Right cardiac atrium (tissue), 5 donors: ENCODE measurements at regions not wholly inside any gene's neighbourhood (a gene's known extent, or its start where the extent isn't known, plus 50 kb on each side); places are given as distances from the start of the nearest gene placed in this dataset.
A peak's percentile ranks its signal among the peaks of the same experiment; 100 is the strongest.

ENCODE experiments used
- ATAC-seq, 2 donors: fragments of 200-7000 bp; cut with Tn5 transposase; one replicate each; pipeline versions ENCODE4 v1.8.0 to v1.9.1; 2020; ENCODE audit warnings: moderate library complexity in 2 of 2, mild to moderate bottlenecking in 1 of 2
- DNase-seq, 3 donors: peaks; one replicate each; pipeline ENCODE4 v3.0.0-alpha.2; 2020
- H3K27ac ChIP-seq: one replicate; pipeline ENCODE4 v1.5.1; 2013; ENCODE audit warnings: mild to moderate bottlenecking, low read length, control low read depth, moderate library complexity
- H3K27me3 ChIP-seq: one replicate; pipeline ENCODE4 v1.6.1; 2013; ENCODE audit not compliant: control insufficient read depth, insufficient read depth
- H3K4me1 ChIP-seq: one replicate; pipeline ENCODE4 v1.6.1; 2013; ENCODE audit warnings: low read length; ENCODE audit not compliant: control insufficient read depth, insufficient read depth
- H3K4me3 ChIP-seq: one replicate; pipeline ENCODE4 v1.5.1; 2013; ENCODE audit warnings: low read length, control low read depth
- H3K9me3 ChIP-seq: one replicate; pipeline ENCODE4 v1.6.1; 2013; ENCODE audit warnings: low read length; ENCODE audit not compliant: control insufficient read depth
- WGBS: extraction: QIAGEN DNeasy Blood & Tissue Kit; methylation state at CpG from one replicate; pipeline ENCODE4 v1.1.7; 2013; 5-methylcytosine and 5-hydroxymethylcytosine counted together
- intact Hi-C, 4 donors: fragments of 100-400 bp; cut with DNase I; formaldehyde crosslinking; loops; one replicate each; pipeline versions ENCODE4 v1.11.0 to v1.14.0; 2022 to 2023
- donor health status: healthy with polysubstance abuse.
- donor health status: DM: no; HTN: yes; CAD: no.
- donor health status: DM: no; HTN: no; CAD: no.
- donor health status: DM: no; HTN: yes; CAD: no; lungs with severe emphysema.
- donor health status: DM: yes; HTN: yes; CAD: no.

DNA sequence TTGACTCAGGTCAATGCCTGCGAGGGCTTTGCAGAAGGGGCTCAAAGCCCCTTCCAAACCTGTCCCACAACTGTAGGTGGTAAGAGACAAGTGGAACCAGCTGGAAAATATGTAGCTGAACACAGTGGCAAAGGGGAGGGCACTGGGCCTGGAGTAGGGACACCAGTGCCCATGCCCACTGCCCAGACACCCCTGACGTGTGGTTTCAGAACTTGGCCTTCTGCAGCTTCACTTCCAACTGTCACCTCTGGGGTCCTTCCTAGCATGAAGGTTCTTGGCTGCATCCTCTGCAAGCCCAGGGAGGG lies 233.1 kb upstream of the IRX1 start:
- no peak overlapping the region for H3K4me3 ChIP-seq
- 85% methylated on average over 2 of the region's 2 CpGs for WGBS
- H3K27ac ChIP-seq = no peak overlapping the region
- H3K27me3 ChIP-seq = no peaks in the 10 kb centered on the region
- intact Hi-C loops = no loop called here
- no peaks in the 10 kb centered on the region for H3K4me1 ChIP-seq
- H3K9me3 ChIP-seq = peaks cover 6% of the 10 kb centered on the region
- ATAC-seq = no peak
- no peak for DNase-seq

GRCh38 chr5:3361811-3362605 lies 233.6 kb upstream of the IRX1 start:
- H3K27ac ChIP-seq = no peak overlapping the region
- H3K4me3 ChIP-seq = no peak overlapping the region
- DNase-seq = no peak
- intact Hi-C loops = no loop called here
- no peaks in the 10 kb centered on the region for H3K27me3 ChIP-seq
- no peak for ATAC-seq
- H3K4me1 ChIP-seq = no peaks in the 10 kb centered on the region
- WGBS = 86% methylated on average over 9 of the region's 9 CpGs
- H3K9me3 ChIP-seq = peaks cover 6% of the 10 kb centered on the region

DNA sequence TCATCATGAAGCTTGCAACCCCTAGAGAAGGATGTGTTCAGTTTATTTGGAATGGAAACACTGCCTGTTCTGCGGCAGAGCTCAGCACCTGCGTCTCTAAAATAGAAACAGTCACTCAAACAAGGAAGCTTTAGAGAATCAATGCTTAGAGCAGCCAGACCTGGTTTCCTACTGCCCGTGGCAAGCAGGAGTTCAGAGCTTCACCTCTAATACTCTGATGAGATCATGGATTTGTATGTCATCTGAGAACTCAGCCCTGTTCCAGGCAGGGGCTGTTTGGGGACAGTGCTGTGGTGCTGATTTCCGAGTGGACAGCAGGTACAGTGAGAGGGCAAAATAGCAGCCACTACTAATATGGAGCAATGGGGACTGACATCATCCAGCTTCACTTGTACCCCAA lies 236.0 kb upstream of the IRX1 start:
- Histone ChIP-seq H3K9me3 (peaks cover 6% of the 10 kb centered on the region), H3K27me3 (no peaks in the 10 kb centered on the region), H3K27ac (no peak overlapping the region), H3K4me1 (no peaks in the 10 kb centered on the region), H3K4me3 (no peak overlapping the region)
- ATAC-seq (no peak), DNase-seq (no peak)
- WGBS = 56% methylated on average over 4 of the region's 4 CpGs
- intact Hi-C loops = no loop called here

DNA sequence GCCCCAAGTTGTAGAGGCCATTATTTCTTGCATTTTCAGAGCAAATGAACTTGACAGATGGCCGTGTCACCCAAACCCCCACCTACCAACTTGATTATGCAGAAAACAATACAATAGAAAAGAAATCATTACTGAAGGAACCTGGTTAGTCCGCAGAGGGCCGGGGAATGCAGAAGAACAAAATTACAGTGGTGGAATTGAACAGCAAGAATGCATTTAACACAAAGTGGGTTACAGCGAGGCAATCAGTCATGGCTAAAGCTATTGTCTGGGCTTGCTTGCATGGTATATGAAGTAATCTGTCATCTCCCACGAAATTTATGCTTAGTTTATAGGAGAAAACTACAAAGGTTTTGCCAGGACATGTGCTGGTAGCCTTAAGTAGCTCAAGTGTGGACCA lies 238.3 kb upstream of the IRX1 start:
- WGBS = 69% methylated on average over 5 of the region's 5 CpGs
- Histone ChIP-seq H3K9me3 (peaks cover 6% of the 10 kb centered on the region), H3K27ac (no peak overlapping the region), H3K4me1 (no peaks in the 10 kb centered on the region), H3K27me3 (no peaks in the 10 kb centered on the region), H3K4me3 (no peak overlapping the region)
- DNase-seq (no peak), ATAC-seq (no peak)
- intact Hi-C loops = no loop called here

- Histone ChIP-seq H3K9me3 (peaks cover 2% of the 10 kb centered on the region), H3K4me1 (no peaks in the 10 kb centered on the region), H3K27ac (no peak overlapping the region), H3K4me3 (no peak overlapping the region), H3K27me3 (no peaks in the 10 kb centered on the region)
- intact Hi-C loops = no loop called here
- DNase-seq (no peak), ATAC-seq (no peak)
Measured at GRCh38 chr5:3356016-3356415, 239.6 kb upstream of the IRX1 start.

GRCh38 chr5:3355126-3355525 lies 240.5 kb upstream of the IRX1 start:
- DNase-seq (no peak), ATAC-seq (no peak)
- Histone ChIP-seq H3K9me3 (no peaks in the 10 kb centered on the region), H3K4me1 (no peaks in the 10 kb centered on the region), H3K27ac (no peak overlapping the region), H3K4me3 (no peak overlapping the region), H3K27me3 (no peaks in the 10 kb centered on the region)
- intact Hi-C loops = no loop called here

GRCh38 chr5:3354606-3355005 lies 241.0 kb upstream of the IRX1 start:
- DNase-seq (no peak), ATAC-seq (no peak)
- no peak overlapping the region for H3K27ac ChIP-seq
- 78% methylated on average over 7 of the region's 7 CpGs for WGBS
- no peaks in the 10 kb centered on the region for H3K27me3 ChIP-seq
- H3K4me1 ChIP-seq = no peaks in the 10 kb centered on the region
- no peak overlapping the region for H3K4me3 ChIP-seq
- no peaks in the 10 kb centered on the region for H3K9me3 ChIP-seq
- intact Hi-C loops = no loop called here

DNA sequence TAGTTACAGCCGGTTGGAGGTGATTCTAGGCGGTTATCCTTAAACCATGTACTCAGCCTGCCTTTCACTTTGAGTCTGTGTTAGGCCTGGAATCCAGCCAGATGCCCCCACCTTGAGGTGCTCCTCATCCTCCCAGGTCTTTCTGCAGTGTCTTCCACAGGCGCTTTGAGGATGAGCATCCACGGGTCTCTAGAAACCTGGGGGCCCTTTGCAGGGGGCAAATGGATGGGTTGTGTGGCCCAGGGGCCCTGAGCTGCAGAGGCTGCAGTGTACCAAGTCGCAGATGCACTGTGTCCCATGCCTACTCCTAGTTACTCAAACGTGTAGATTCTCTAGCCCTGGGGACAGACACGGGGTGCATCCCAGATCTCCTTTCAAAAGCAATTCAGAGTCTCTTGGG lies 242.1 kb upstream of the IRX1 start:
- ATAC-seq (no peak), DNase-seq (no peak)
- H3K9me3 ChIP-seq = no peaks in the 10 kb centered on the region
- intact Hi-C loops = no loop called here
- H3K4me1 ChIP-seq = no peaks in the 10 kb centered on the region
- no peak overlapping the region for H3K4me3 ChIP-seq
- WGBS = 76% methylated on average over 7 of the region's 7 CpGs
- H3K27ac ChIP-seq = no peak overlapping the region
- no peaks in the 10 kb centered on the region for H3K27me3 ChIP-seq

DNA sequence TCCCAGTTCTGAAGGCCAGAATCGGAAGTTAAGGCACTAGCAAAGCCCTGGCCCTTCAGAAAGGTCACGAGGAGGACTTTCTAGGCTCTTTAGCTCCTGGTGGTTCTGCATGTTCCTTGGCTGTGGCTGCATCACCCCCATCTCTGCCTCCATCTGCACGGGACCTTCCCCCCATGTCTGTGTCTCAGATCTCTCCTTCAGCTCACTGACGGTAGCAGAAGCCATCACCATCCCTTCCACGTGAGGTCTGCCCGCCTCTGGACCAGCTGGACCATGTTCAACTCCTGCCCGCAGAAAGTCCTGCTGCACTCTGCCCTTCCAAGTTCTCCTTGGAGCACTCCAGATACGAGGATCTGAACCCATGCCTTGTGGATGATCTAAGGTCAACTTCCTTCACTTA lies 242.9 kb upstream of the IRX1 start:
- intact Hi-C loops = no loop called here
- H3K27ac ChIP-seq = no peak overlapping the region
- no peaks in the 10 kb centered on the region for H3K27me3 ChIP-seq
- WGBS = 80% methylated on average over 8 of the region's 8 CpGs
- no peaks in the 10 kb centered on the region for H3K9me3 ChIP-seq
- no peak overlapping the region for H3K4me3 ChIP-seq
- no peaks in the 10 kb centered on the region for H3K4me1 ChIP-seq
- DNase-seq (no peak), ATAC-seq (no peak)

DNA sequence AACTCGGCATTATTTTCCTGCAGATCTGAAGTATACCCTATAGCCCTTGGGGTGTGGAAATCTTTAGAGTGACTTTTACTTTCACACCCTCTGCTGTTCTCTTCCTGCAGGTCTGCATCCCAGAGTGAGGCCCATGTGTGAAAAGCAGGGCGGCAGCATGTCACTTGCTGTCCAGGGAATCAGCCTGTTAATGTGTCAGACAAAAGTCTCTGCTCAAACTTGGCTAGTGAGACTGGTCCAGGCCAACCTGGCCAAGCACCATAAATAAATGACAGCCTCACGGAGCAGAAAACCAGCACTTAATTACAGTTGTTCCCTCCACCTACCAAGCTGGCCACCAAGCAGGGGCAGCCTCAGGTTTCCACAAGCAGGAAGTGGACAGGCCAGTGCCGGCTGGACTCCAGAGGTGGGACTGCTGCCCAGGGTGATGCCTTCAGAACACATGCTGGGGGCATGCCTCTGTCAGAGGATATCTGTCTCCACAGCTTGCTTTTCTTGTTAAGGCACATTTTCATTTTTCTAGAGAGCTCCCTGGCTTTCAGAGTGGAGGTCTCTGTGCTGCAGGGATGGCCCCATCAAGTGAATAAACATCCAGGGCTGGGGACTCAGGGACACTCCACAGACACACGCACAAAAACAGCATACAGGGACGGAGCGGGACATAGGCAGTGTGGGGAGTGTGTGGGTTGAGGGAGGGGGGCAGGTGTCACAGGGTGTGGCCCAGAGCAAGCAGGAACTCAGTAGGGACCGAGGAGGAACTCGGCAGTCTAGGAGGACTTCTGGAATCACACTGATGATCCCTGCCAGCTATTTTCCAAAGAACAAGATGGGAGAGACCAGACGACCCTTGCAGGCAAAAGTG lies 243.8 kb upstream of the IRX1 start:
- ATAC-seq (peak; percentile 36 to 53), DNase-seq (no peak)
- Histone ChIP-seq H3K27ac (no peak overlapping the region), H3K4me3 (no peak overlapping the region), H3K27me3 (no peaks in the 10 kb centered on the region), H3K9me3 (no peaks in the 10 kb centered on the region), H3K4me1 (no peaks in the 10 kb centered on the region)
- intact Hi-C loops = no loop called here
- WGBS = 70% methylated on average over 10 of the region's 10 CpGs

GRCh38 chr5:3350781-3351180 lies 244.9 kb upstream of the IRX1 start:
- DNase-seq (no peak), ATAC-seq (no peak)
- intact Hi-C loops = no loop called here
- Histone ChIP-seq H3K27me3 (no peaks in the 10 kb centered on the region), H3K9me3 (no peaks in the 10 kb centered on the region), H3K4me1 (no peaks in the 10 kb centered on the region), H3K4me3 (no peak overlapping the region), H3K27ac (no peak overlapping the region)
- WGBS = 85% methylated on average over 5 of the region's 5 CpGs
